Upper lobe of right lung (tissue), 1 donor: ENCODE measurements at regions not wholly inside any gene's neighbourhood (a gene's known extent, or its start where the extent isn't known, plus 50 kb on each side); places are given as distances from the start of the nearest gene placed in this dataset.

Experiments used
- ATAC-seq: fragments of 200-7000 bp; cut with Tn5 transposase; one replicate; pipeline ENCODE4 v1.9.1; 2020; ENCODE audit warnings: mild to moderate bottlenecking, moderate library complexity
- DNase-seq: peaks from one replicate; pipeline ENCODE4 v3.0.0-alpha.2; 2020
- H3K27ac ChIP-seq: fragments of 200-600 bp; one replicate; pipeline ENCODE4 v1.8.0; 2022
- H3K27me3 ChIP-seq: fragments of 200-600 bp; one replicate; pipeline ENCODE4 v1.8.0; 2022; ENCODE audit warnings: mild to moderate bottlenecking
- H3K36me3 ChIP-seq: fragments of 200-600 bp; one replicate; pipeline ENCODE4 v1.8.0; 2022
- H3K4me1 ChIP-seq: fragments of 200-600 bp; one replicate; pipeline ENCODE4 v1.8.0; 2022
- H3K4me3 ChIP-seq: fragments of 200-600 bp; one replicate; pipeline ENCODE4 v1.8.0; 2022; ENCODE audit warnings: mild to moderate bottlenecking
- H3K9me3 ChIP-seq: fragments of 200-600 bp; one replicate; pipeline ENCODE4 v1.8.0; 2022
- intact Hi-C: fragments of 100-400 bp; cut with DNase I; formaldehyde crosslinking; loops from one replicate; pipeline ENCODE4 v1.11.0; 2022
- TF ChIP-seq, protein P1 (sequence below): fragments of 200-600 bp; IDR thresholded peaks from one replicate; pipeline ENCODE4 v1.8.0; 2022; ENCODE audit warnings: antibody characterized with exemption
- donor health status: DM: no; HTN: yes; CAD: no; lungs with severe emphysema.

DNA sequence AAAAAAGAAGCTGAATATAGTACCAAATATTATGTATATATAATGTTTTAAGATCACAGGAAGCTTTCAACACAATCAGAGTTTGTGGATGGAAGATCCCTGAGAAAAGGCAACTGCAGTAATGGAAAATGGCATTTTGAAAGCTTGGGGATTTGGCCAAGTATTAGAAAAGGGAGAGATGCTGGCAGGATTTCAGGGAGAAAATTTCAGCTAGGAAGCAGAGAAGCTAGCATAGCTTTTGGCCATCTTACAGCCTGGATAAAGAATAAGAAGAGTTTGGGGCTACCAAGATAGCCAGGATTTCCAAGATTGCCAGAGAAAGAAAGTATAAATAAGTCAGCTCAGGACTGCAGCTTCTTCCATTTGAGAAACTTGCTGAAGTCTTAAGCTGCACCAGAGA, 440.8 kb upstream of the LUZP2 start:
- Histone ChIP-seq H3K4me3 (no peak overlapping the region), H3K27ac (no peak overlapping the region), H3K4me1 (no peaks in the 10 kb centered on the region), H3K36me3 (no peaks in the 10 kb centered on the region), H3K9me3 (no peaks in the 10 kb centered on the region), H3K27me3 (no peaks in the 10 kb centered on the region)
- intact Hi-C loops = no loop called here
- DNase-seq (no peak), ATAC-seq (no peak)
- TF ChIP-seq, protein P1, sequence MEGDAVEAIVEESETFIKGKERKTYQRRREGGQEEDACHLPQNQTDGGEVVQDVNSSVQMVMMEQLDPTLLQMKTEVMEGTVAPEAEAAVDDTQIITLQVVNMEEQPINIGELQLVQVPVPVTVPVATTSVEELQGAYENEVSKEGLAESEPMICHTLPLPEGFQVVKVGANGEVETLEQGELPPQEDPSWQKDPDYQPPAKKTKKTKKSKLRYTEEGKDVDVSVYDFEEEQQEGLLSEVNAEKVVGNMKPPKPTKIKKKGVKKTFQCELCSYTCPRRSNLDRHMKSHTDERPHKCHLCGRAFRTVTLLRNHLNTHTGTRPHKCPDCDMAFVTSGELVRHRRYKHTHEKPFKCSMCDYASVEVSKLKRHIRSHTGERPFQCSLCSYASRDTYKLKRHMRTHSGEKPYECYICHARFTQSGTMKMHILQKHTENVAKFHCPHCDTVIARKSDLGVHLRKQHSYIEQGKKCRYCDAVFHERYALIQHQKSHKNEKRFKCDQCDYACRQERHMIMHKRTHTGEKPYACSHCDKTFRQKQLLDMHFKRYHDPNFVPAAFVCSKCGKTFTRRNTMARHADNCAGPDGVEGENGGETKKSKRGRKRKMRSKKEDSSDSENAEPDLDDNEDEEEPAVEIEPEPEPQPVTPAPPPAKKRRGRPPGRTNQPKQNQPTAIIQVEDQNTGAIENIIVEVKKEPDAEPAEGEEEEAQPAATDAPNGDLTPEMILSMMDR = no peak

DNA sequence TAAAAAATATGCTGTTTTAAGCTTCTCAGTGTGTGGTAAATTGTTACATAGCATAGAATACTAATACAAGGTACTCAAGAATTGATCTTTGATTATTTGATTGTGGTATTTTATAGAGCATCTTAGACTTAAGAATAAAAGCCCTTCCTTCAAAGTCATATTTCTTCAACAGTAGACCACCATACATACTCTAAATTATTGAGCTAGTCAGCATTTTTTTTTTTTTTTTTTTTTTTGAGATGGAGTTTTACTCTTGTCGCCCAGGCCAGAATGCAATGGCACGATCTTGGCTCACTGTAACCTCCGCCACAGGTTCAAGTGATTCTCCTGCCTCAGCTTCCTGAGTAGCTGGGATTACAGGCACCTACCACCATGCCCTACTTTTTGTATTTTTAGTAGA, 436.7 kb upstream of the LUZP2 start:
- H3K36me3 ChIP-seq = no peaks in the 10 kb centered on the region
- H3K4me1 ChIP-seq = no peaks in the 10 kb centered on the region
- H3K27ac ChIP-seq = no peak overlapping the region
- H3K4me3 ChIP-seq = no peak overlapping the region
- ATAC-seq (no peak), DNase-seq (no peak)
- H3K9me3 ChIP-seq = no peaks in the 10 kb centered on the region
- H3K27me3 ChIP-seq = no peaks in the 10 kb centered on the region
- TF ChIP-seq, protein P1 = no peak
- intact Hi-C loops = no loop called here

DNA sequence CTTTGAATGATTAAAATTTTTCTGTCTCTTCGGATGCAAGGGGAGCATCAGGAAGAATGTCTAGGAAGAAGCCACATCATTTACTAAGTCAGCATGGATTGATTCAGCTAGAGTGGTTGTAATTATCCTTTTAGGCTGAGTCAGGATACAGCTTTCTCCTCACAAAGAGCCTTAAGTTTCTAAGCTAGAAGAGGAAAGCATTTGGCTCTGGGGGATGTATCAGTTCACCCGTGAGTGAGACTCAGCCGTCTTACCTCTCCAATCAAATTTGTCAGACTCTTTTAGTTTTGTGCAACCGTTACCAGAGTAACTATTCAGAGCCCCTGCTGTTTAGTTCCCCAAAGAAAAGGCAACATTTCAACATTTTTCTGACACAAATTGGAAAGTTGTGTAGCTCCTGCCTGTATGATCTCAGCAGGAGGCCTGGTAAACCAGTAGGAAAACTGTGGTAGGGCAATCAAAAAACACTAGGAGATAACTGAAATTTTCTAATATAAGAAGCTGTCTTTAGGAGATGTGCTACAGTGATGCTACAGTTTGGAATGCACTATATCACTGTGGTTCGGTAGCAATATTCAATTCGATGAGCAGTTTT, 432.4 kb upstream of the LUZP2 start:
- H3K27ac ChIP-seq = no peak overlapping the region
- ATAC-seq (no peak), DNase-seq (no peak)
- H3K4me1 ChIP-seq = no peaks in the 10 kb centered on the region
- no peaks in the 10 kb centered on the region for H3K27me3 ChIP-seq
- H3K9me3 ChIP-seq = no peaks in the 10 kb centered on the region
- H3K4me3 ChIP-seq = no peak overlapping the region
- H3K36me3 ChIP-seq = no peaks in the 10 kb centered on the region
- TF ChIP-seq, protein P1 = no peak
- intact Hi-C loops = no loop called here

DNA sequence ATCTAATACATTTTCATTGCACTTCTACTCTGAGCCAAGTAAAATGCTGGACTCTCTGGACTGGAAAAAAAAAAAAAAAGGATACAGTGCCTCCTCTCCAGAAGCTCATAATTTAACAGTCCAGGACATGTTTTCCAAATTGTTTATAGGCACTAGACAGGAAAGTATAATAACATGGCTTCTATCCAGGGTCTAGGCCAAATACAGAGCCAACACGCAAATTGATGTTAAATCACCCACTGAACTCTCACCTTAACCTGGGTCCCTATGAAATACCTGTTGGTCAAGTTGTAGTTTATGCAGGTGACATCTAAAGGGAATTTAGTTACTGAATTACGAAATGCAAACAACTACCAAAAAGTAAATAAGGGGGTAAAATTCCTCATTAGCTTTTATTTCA, 428.7 kb upstream of the LUZP2 start:
- no peaks in the 10 kb centered on the region for H3K27me3 ChIP-seq
- H3K36me3 ChIP-seq = no peaks in the 10 kb centered on the region
- intact Hi-C loops = no loop called here
- no peak overlapping the region for H3K27ac ChIP-seq
- no peaks in the 10 kb centered on the region for H3K4me1 ChIP-seq
- no peaks in the 10 kb centered on the region for H3K9me3 ChIP-seq
- no peak for ATAC-seq
- no peak for DNase-seq
- H3K4me3 ChIP-seq = no peak overlapping the region
- TF ChIP-seq, protein P1 = no peak

DNA sequence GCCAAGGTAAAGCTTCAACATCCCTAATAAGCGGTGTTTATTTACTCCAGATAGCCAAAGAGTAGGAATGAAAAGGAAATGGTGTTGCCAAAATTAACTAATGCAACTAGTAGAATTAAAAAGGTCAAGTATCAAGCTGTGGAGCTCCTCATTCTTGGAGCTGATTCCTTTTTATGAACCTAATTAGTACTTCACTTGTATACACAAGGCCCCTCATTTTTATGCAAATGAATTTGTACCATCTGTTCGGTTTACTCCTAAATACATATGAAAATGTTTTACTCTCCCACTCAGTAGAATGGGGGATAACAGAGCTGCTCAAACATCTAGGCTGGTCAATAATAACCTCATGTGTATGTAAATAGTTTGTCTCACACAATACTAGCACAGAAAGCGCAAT, 426.4 kb upstream of the LUZP2 start:
- TF ChIP-seq, protein P1 = no peak
- Histone ChIP-seq H3K27ac (no peak overlapping the region), H3K9me3 (no peaks in the 10 kb centered on the region), H3K36me3 (no peaks in the 10 kb centered on the region), H3K4me3 (no peak overlapping the region), H3K4me1 (no peaks in the 10 kb centered on the region), H3K27me3 (no peaks in the 10 kb centered on the region)
- intact Hi-C loops = no loop called here
- ATAC-seq = no peak
- no peak for DNase-seq

DNA sequence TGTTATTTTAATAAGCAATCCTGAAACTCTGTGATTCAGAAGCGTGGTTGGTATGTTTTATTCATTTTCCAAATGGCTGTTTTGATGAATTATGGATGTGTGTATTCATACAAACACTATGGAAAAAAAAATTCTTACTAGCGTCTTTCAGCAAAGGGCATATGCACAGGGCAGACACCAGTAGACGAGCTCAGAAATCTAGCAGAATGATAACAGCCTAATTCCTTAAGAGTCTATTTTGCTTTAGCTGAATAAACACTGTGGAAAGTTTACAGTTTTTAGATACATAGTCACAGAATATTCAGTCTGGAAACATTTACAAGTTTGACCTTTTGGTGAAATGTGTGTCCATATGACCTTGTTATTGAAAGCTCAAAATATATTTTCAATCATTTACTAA, 418.8 kb upstream of the LUZP2 start:
- ATAC-seq = no peak
- intact Hi-C loops = no loop called here
- TF ChIP-seq, protein P1 = no peak

More for the DNA sequence above, 418.8 kb upstream of the LUZP2 start:
- Histone ChIP-seq H3K36me3 (no peaks in the 10 kb centered on the region), H3K27ac (no peak overlapping the region), H3K4me3 (no peak overlapping the region), H3K27me3 (no peaks in the 10 kb centered on the region), H3K4me1 (no peaks in the 10 kb centered on the region), H3K9me3 (no peaks in the 10 kb centered on the region)
- no peak for DNase-seq
